Activated CD8-positive, alpha-beta T cell treated with anti-CD3 and anti-CD28 coated beads, Interleukin-2, amount 10 ng/mL, durations not matched to agents 7 days and 5 days (primary cell): ENCODE measurements at regions not wholly inside any gene's neighbourhood (a gene's known extent, or its start where the extent isn't known, plus 50 kb on each side); places are given as distances from the start of the nearest gene placed in this dataset.

Experiments
- ATAC-seq: fragments of 150-1000 bp; cut with Tn5 transposase; one replicate; pipeline ENCODE4 v1.10.0; 2021; ENCODE audit warnings: moderate library complexity
- CTCF ChIA-PET: fragments of 350-600 bp; sonication (Branson Sonifier 250); formaldehyde crosslinking; loops from one replicate; lab custom pipeline; 2021; ENCODE audit warnings: antibody characterized with exemption; lab: Charles Lee
- POLR2A ChIA-PET: fragments of 350-600 bp; sonication (Branson Sonifier 250); formaldehyde crosslinking; loops from one replicate; lab custom pipeline; 2021; ENCODE audit warnings: antibody characterized with exemption; lab: Charles Lee
- DNase-seq: peaks from one replicate; pipeline ENCODE4 v3.0.0-alpha.2; 2020
- H3K27ac Mint-ChIP-seq: one replicate; pipeline ENCODE4 v1.8.0; 2021; ENCODE audit warnings: mild to moderate bottlenecking, mixed read lengths
- H3K27me3 Mint-ChIP-seq: one replicate; pipeline ENCODE4 v1.8.0; 2021; ENCODE audit warnings: low read depth, mixed read lengths
- H3K36me3 Mint-ChIP-seq: one replicate; pipeline ENCODE4 v1.8.0; 2021; ENCODE audit warnings: low read depth, mixed read lengths
- H3K4me1 Mint-ChIP-seq: one replicate; pipeline ENCODE4 v1.8.0; 2021; ENCODE audit warnings: low read depth, mixed read lengths
- H3K4me3 Mint-ChIP-seq: one replicate; pipeline ENCODE4 v1.8.0; 2021; ENCODE audit warnings: mild to moderate bottlenecking, mixed read lengths
- H3K9me3 Mint-ChIP-seq: one replicate; pipeline ENCODE4 v1.8.0; 2022; ENCODE audit warnings: mixed read lengths; ENCODE audit not compliant: insufficient read depth

GRCh38 chr5:74141053-74141452 is 499.5 kb downstream of the ENC1 start:
- ATAC-seq (no peak), DNase-seq (no peak)
- H3K4me3 Mint-ChIP-seq = no peak overlapping the region
- H3K9me3 Mint-ChIP-seq = no peaks in the 10 kb centered on the region
- H3K27ac Mint-ChIP-seq = no peak overlapping the region
- H3K36me3 Mint-ChIP-seq = no peaks in the 10 kb centered on the region
- ChIA-PET POLR2A (no interaction called here), CTCF (no interaction called here)
- no peaks in the 10 kb centered on the region for H3K4me1 Mint-ChIP-seq
- no peaks in the 10 kb centered on the region for H3K27me3 Mint-ChIP-seq

- ChIA-PET CTCF (no interaction called here), POLR2A (no interaction called here)
- no peak overlapping the region for H3K4me3 Mint-ChIP-seq
- no peaks in the 10 kb centered on the region for H3K36me3 Mint-ChIP-seq
- no peak overlapping the region for H3K27ac Mint-ChIP-seq
- DNase-seq = no peak
- no peak for ATAC-seq
- H3K9me3 Mint-ChIP-seq = no peaks in the 10 kb centered on the region
- no peaks in the 10 kb centered on the region for H3K4me1 Mint-ChIP-seq
- H3K27me3 Mint-ChIP-seq = no peaks in the 10 kb centered on the region
Observed at GRCh38 chr5:74140409-74140808, 500.1 kb downstream of the ENC1 start.

GRCh38 chr5:74139589-74139988 is 500.9 kb downstream of the ENC1 start:
- no peaks in the 10 kb centered on the region for H3K4me1 Mint-ChIP-seq
- no peak overlapping the region for H3K27ac Mint-ChIP-seq
- ATAC-seq (no peak), DNase-seq (no peak)
- no peaks in the 10 kb centered on the region for H3K36me3 Mint-ChIP-seq
- H3K27me3 Mint-ChIP-seq = no peaks in the 10 kb centered on the region
- no peaks in the 10 kb centered on the region for H3K9me3 Mint-ChIP-seq
- no peak overlapping the region for H3K4me3 Mint-ChIP-seq
- POLR2A ChIA-PET = no interaction called here
- CTCF ChIA-PET = no interaction called here

GRCh38 chr5:74138721-74139120 is 501.8 kb downstream of the ENC1 start:
- no peak overlapping the region for H3K27ac Mint-ChIP-seq
- DNase-seq (no peak), ATAC-seq (no peak)
- no peaks in the 10 kb centered on the region for H3K36me3 Mint-ChIP-seq
- ChIA-PET POLR2A (no interaction called here), CTCF (no interaction called here)
- no peaks in the 10 kb centered on the region for H3K9me3 Mint-ChIP-seq
- no peak overlapping the region for H3K4me3 Mint-ChIP-seq
- H3K27me3 Mint-ChIP-seq = no peaks in the 10 kb centered on the region
- no peaks in the 10 kb centered on the region for H3K4me1 Mint-ChIP-seq

GRCh38 chr5:74136276-74136825 is 504.2 kb downstream of the ENC1 start:
- CTCF ChIA-PET = no interaction called here

GRCh38 chr5:74135033-74135432 is 505.5 kb downstream of the ENC1 start:
- Mint-ChIP-seq H3K27me3 (no peaks in the 10 kb centered on the region), H3K36me3 (no peaks in the 10 kb centered on the region), H3K9me3 (no peaks in the 10 kb centered on the region), H3K4me3 (no peak overlapping the region), H3K27ac (no peak overlapping the region), H3K4me1 (no peaks in the 10 kb centered on the region)
- no peak for DNase-seq
- ChIA-PET CTCF (no interaction called here), POLR2A (no interaction called here)
- no peak for ATAC-seq

More at GRCh38 chr5:74136276-74136825, 504.2 kb downstream of the ENC1 start:
- Mint-ChIP-seq H3K27ac (no peak overlapping the region), H3K36me3 (no peaks in the 10 kb centered on the region), H3K4me3 (no peak overlapping the region), H3K9me3 (no peaks in the 10 kb centered on the region), H3K4me1 (no peaks in the 10 kb centered on the region), H3K27me3 (no peaks in the 10 kb centered on the region)
- ATAC-seq (no peak), DNase-seq (no peak)
- POLR2A ChIA-PET = no interaction called here

- H3K9me3 Mint-ChIP-seq = no peaks in the 10 kb centered on the region
- ChIA-PET CTCF (no interaction called here), POLR2A (no interaction called here)
- ATAC-seq (no peak), DNase-seq (no peak)
- H3K27me3 Mint-ChIP-seq = peaks cover 4% of the 10 kb centered on the region
- H3K4me1 Mint-ChIP-seq = no peaks in the 10 kb centered on the region
- H3K4me3 Mint-ChIP-seq = no peak overlapping the region
- no peaks in the 10 kb centered on the region for H3K36me3 Mint-ChIP-seq
- no peak overlapping the region for H3K27ac Mint-ChIP-seq
Observed at GRCh38 chr5:74132485-74132884, 506.5 kb downstream of the ARHGEF28 start.

- H3K4me3 Mint-ChIP-seq = no peak overlapping the region
- ATAC-seq (no peak), DNase-seq (no peak)
- H3K27me3 Mint-ChIP-seq = peaks cover 6% of the 10 kb centered on the region
- no peaks in the 10 kb centered on the region for H3K4me1 Mint-ChIP-seq
- ChIA-PET CTCF (no interaction called here), POLR2A (no interaction called here)
- no peaks in the 10 kb centered on the region for H3K9me3 Mint-ChIP-seq
- H3K27ac Mint-ChIP-seq = no peak overlapping the region
- H3K36me3 Mint-ChIP-seq = no peaks in the 10 kb centered on the region
Observed at GRCh38 chr5:74131250-74131649, 505.3 kb downstream of the ARHGEF28 start.

GRCh38 chr5:74130155-74130897 is 504.3 kb downstream of the ARHGEF28 start:
- Mint-ChIP-seq H3K4me1 (no peaks in the 10 kb centered on the region), H3K36me3 (no peaks in the 10 kb centered on the region), H3K9me3 (no peaks in the 10 kb centered on the region), H3K27me3 (peaks cover 6% of the 10 kb centered on the region), H3K4me3 (no peak overlapping the region), H3K27ac (no peak overlapping the region)
- DNase-seq (no peak), ATAC-seq (no peak)
- CTCF ChIA-PET = no interaction called here
- POLR2A ChIA-PET = no interaction called here

- H3K4me3 Mint-ChIP-seq = no peak overlapping the region
- DNase-seq (no peak), ATAC-seq (no peak)
- CTCF ChIA-PET = no interaction called here
- peaks cover 6% of the 10 kb centered on the region for H3K27me3 Mint-ChIP-seq
- no peaks in the 10 kb centered on the region for H3K4me1 Mint-ChIP-seq
- no peaks in the 10 kb centered on the region for H3K9me3 Mint-ChIP-seq
- POLR2A ChIA-PET = no interaction called here
- no peak overlapping the region for H3K27ac Mint-ChIP-seq
- H3K36me3 Mint-ChIP-seq = no peaks in the 10 kb centered on the region
Observed at GRCh38 chr5:74127381-74128320, 501.7 kb downstream of the ARHGEF28 start.

- Mint-ChIP-seq H3K4me1 (no peaks in the 10 kb centered on the region), H3K27ac (no peak overlapping the region), H3K9me3 (no peaks in the 10 kb centered on the region), H3K27me3 (peaks cover 6% of the 10 kb centered on the region), H3K36me3 (no peaks in the 10 kb centered on the region), H3K4me3 (no peak overlapping the region)
- CTCF ChIA-PET = interaction anchor here (0.7 kb wide), 1 partner anchor 53 kb away, joined by 3 read pairs; no protein-coding TSS in a partner anchor
- no peak for ATAC-seq
- POLR2A ChIA-PET = no interaction called here
- no peak for DNase-seq
Observed at GRCh38 chr5:74126294-74126693, 500.3 kb downstream of the ARHGEF28 start.

- POLR2A ChIA-PET = no interaction called here
- no peaks in the 10 kb centered on the region for H3K9me3 Mint-ChIP-seq
- DNase-seq (no peak), ATAC-seq (no peak)
- H3K4me3 Mint-ChIP-seq = no peak overlapping the region
- H3K36me3 Mint-ChIP-seq = no peaks in the 10 kb centered on the region
- CTCF ChIA-PET = no interaction called here
- no peaks in the 10 kb centered on the region for H3K4me1 Mint-ChIP-seq
- H3K27ac Mint-ChIP-seq = no peak overlapping the region
- peaks cover 6% of the 10 kb centered on the region for H3K27me3 Mint-ChIP-seq
Observed at GRCh38 chr5:74124826-74125225, 498.8 kb downstream of the ARHGEF28 start.
